GM06990 (cell line): ENCODE measurements at regions not wholly inside any gene's neighbourhood (a gene's known extent, or its start where the extent isn't known, plus 50 kb on each side); places are given as distances from the start of the nearest gene placed in this dataset.

Experiments used
- DNase-seq: peaks from one replicate; pipeline ENCODE4 v3.0.0-alpha.2; 2011; ENCODE audit not compliant: insufficient read length; ENCODE audit errors: extremely low read depth
- H3K27me3 ChIP-seq: replicated peaks from 2 replicates; pipeline ENCODE4 v1.6.0; 2011; ENCODE audit warnings: low read length; ENCODE audit not compliant: control insufficient read depth, insufficient read depth
- H3K36me3 ChIP-seq: 2 replicates; pipeline ENCODE4 v1.5.1; 2011; ENCODE audit warnings: low read length; ENCODE audit not compliant: control insufficient read depth, insufficient read depth
- H3K4me3 ChIP-seq: replicated peaks from 2 replicates; pipeline ENCODE4 v1.5.1; 2011; ENCODE audit warnings: low read depth, mild to moderate bottlenecking, control low read depth, low read length
- TF ChIP-seq, protein P1 (sequence below): IDR thresholded peaks from 2 replicates; pipeline ENCODE4 v1.5.1; 2011; ENCODE audit warnings: low read length, control low read depth, mild to moderate bottlenecking, inconsistent platforms; ENCODE audit not compliant: insufficient read depth, poor library complexity, severe bottlenecking

DNA sequence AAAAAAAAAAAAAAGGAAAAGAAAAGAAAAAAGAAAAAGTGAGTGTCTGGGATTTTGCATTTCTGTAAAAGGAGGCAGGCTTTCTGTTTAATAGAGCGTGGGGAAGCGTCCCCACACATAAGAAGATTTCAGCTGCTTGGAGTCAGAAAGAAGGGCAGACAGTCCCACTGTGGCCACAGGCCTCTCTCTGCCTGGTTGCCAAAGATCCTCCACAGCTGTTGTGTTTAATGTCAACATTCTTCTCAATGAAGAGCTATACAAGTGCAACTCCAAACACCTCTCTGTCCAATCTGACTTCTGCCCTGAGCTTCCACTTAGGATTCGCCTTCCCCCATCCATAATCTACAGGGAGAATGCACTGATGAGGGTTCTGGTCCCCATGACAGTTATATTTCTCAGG is 64.3 kb upstream of the MLN start:
- TF ChIP-seq, protein P1, sequence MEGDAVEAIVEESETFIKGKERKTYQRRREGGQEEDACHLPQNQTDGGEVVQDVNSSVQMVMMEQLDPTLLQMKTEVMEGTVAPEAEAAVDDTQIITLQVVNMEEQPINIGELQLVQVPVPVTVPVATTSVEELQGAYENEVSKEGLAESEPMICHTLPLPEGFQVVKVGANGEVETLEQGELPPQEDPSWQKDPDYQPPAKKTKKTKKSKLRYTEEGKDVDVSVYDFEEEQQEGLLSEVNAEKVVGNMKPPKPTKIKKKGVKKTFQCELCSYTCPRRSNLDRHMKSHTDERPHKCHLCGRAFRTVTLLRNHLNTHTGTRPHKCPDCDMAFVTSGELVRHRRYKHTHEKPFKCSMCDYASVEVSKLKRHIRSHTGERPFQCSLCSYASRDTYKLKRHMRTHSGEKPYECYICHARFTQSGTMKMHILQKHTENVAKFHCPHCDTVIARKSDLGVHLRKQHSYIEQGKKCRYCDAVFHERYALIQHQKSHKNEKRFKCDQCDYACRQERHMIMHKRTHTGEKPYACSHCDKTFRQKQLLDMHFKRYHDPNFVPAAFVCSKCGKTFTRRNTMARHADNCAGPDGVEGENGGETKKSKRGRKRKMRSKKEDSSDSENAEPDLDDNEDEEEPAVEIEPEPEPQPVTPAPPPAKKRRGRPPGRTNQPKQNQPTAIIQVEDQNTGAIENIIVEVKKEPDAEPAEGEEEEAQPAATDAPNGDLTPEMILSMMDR = no peak
- Histone ChIP-seq H3K4me3 (no peak overlapping the region), H3K27me3 (no peaks in the 10 kb centered on the region; the same call in 1 of the 2 replicates), H3K36me3 (no peaks in the 10 kb centered on the region)
- DNase-seq = no peak

DNA sequence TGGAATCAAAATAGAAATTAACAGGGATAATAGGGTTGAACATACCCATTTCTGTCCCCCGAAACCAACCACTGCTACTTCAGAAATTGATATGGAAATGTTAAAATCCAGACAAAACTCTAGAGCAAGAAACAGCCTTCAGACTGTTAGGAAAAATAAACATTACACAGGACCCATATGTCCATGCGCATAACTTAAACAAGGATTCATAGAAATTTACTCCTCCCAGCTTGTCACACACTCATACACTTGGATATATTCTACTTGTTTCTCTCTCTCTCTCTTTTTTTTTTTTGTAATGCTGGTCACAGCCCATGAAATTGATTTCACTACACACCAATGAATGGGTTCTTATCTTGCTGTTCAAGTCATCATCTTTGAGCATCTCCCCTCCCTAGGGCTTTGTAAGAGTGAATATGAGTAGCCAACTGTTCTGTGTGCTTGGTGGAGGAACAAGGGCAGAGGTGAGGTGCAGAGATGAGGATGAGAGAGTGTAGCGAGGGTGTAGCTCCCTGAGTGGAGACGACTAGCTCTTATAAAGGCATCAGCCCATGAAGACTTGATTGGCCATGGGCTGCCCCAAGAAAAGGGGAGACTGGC is 61.8 kb upstream of the MLN start:
- no peak for DNase-seq
- TF ChIP-seq, protein P1 = no peak
- no peaks in the 10 kb centered on the region; the same call in 1 of the 2 replicates for H3K27me3 ChIP-seq

DNA sequence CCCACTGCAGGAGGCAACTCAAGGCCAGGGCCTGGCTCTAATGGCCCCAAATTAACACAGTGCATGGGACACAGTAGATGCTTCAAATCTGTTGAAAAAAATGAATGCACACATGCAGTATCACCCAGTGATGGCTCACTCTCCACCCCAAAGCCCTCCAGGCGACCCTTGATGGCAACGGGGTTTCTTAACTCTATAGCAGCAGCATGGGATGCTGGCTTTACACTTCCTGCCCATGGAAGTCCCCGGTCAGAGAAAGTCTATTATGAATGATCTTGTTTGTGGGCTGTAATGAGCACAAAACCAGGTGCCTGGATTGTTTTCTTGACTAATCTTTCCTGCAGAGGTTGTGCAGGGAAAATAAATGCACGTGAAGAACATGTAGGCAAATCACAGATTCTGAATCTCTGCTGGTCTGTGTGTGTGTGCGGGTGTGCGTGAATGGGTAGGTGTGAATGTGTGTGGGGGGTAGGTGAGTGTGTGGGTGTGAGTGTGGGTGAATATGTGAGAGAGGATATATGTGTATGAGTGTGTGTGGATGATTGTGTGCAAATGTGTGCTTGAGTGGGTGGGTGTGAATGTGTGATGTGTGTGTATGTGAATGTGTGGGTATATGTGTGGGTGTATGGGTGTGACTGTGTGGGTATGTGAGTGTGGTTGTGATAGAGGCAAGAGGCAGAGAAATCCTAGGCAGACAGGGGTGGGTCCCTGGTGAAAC is 60.1 kb upstream of the MLN start:
- Histone ChIP-seq H3K4me3 (no peak overlapping the region), H3K36me3 (no peaks in the 10 kb centered on the region)
- TF ChIP-seq, protein P1 = no peak

More for the DNA sequence above, 61.8 kb upstream of the MLN start:
- Histone ChIP-seq H3K4me3 (no peak overlapping the region), H3K36me3 (no peaks in the 10 kb centered on the region)

DNA sequence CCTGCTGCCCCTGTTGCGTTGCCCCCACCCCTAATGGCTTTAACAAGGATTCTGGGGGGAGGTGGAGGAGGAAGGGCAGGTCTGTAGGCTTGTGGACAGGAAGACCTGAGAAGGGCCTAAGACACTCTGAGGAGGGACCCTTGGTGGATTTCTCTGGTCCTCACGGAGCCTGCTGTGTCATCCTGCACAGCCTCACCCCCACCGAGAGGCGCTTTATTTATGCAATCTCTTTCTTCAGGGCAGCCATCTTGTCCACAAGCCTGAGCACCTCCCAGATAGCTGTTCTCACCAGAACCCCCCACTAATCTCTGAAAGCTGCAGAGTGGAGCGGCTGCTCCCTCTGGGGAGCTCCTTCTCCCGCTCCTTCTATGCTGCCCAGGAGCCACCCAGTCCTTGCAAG is 59.3 kb upstream of the MLN start:
- TF ChIP-seq, protein P1 = no peak
- Histone ChIP-seq H3K4me3 (no peak overlapping the region), H3K27me3 (no peaks in the 10 kb centered on the region), H3K36me3 (no peaks in the 10 kb centered on the region)
- no peak for DNase-seq

More for the DNA sequence above, 60.1 kb upstream of the MLN start:
- DNase-seq = no peak
- H3K27me3 ChIP-seq = no peaks in the 10 kb centered on the region

DNA sequence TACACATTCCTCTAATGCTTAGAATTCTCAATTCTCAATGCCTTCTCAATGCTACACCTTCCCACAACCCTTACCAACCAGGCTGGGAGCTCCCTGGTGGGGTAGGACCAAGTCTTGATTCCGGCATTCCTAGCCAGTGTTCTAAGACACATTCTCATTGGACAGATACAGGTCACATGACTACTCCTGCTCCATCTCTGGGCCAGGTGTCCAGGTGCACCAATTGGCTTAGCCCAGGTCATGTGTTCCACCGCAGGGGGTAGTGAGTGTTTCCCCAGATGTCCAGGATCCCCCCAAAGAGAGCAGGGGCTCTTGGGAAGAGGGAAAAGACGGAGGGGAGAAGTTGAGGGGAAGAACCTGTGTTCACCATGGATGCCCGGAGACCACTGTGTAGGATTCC is 58.7 kb upstream of the MLN start:
- H3K27me3 ChIP-seq = no peaks in the 10 kb centered on the region
- no peak for DNase-seq
- TF ChIP-seq, protein P1 = no peak
- no peak overlapping the region for H3K4me3 ChIP-seq
- no peaks in the 10 kb centered on the region for H3K36me3 ChIP-seq

DNA sequence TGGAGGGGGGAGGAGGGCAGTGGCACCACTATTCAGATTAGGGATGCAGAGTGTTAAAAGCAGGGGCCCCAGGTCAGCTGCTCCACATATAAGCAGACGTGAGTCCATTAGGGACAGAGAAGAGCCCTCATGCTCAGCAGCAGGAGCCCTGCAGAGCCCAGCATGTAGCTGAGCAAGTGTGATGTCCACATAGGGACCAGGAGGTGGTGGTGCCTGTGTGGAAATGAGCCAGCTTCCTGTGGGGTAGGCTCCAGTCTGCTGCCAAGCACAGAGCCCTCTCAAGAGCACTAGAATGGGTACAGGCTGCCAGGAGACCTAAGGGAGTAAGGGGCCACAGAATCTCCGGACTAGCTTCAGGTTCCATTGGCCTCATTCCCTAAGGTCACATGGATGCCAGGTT is 57.9 kb upstream of the MLN start:
- no peaks in the 10 kb centered on the region for H3K27me3 ChIP-seq
- no peak for DNase-seq
- TF ChIP-seq, protein P1 = no peak
- no peak overlapping the region for H3K4me3 ChIP-seq
- H3K36me3 ChIP-seq = no peaks in the 10 kb centered on the region
